ENCODE measurements at regions not wholly inside any gene's neighbourhood (a gene's known extent, or its start where the extent isn't known, plus 50 kb on each side); places are given as distances from the start of the nearest gene placed in this dataset.

GRCh38 chr7:155969192-155969929, 157.1 kb upstream of the SHH start:
- no peak for TF ChIP-seq POLR2A (IDR thresholded peaks at IDR 0.05; ENCODE audit: low read depth, low read length)
- TF ChIP-seq POLR2AphosphoS5 (IDR thresholded peaks at IDR 0.05; ENCODE audit: low read depth, low read length) = no peak
- no peak for TF ChIP-seq TAF1 (IDR thresholded peaks at IDR 0.05; ENCODE audit: borderline replicate concordance, low read depth, low read length)
- DNase-seq (ENCODE audit: insufficient read length) = no peak
- no peak for FAIRE-seq

GRCh38 chr7:155965010-155965409, 152.7 kb upstream of the SHH start:
- FAIRE-seq (no peak), DNase-seq (ENCODE audit: insufficient read length) (no peak)
- TF ChIP-seq POLR2A (IDR thresholded peaks at IDR 0.05; ENCODE audit: low read depth, low read length) (no peak), TAF1 (IDR thresholded peaks at IDR 0.05; ENCODE audit: borderline replicate concordance, low read depth, low read length) (no peak), POLR2AphosphoS5 (IDR thresholded peaks at IDR 0.05; ENCODE audit: low read depth, low read length) (no peak)

- FAIRE-seq = no peak
- DNase-seq (ENCODE audit: insufficient read length) = no peak
Observed at GRCh38 chr7:155964543-155964942, 152.3 kb upstream of the SHH start.

GRCh38 chr7:155963771-155964195, 151.5 kb upstream of the SHH start:
- DNase-seq (ENCODE audit: insufficient read length) (no peak), FAIRE-seq (no peak)
- TF ChIP-seq POLR2A (IDR thresholded peaks at IDR 0.05; ENCODE audit: low read depth, low read length) = no peak
- TF ChIP-seq TAF1 (IDR thresholded peaks at IDR 0.05; ENCODE audit: borderline replicate concordance, low read depth, low read length) = no peak
- no peak for TF ChIP-seq POLR2AphosphoS5 (IDR thresholded peaks at IDR 0.05; ENCODE audit: low read depth, low read length)

More at GRCh38 chr7:155964543-155964942, 152.3 kb upstream of the SHH start:
- no peak for TF ChIP-seq TAF1 (IDR thresholded peaks at IDR 0.05; ENCODE audit: borderline replicate concordance, low read depth, low read length)
- no peak for TF ChIP-seq POLR2A (IDR thresholded peaks at IDR 0.05; ENCODE audit: low read depth, low read length)
- no peak for TF ChIP-seq POLR2AphosphoS5 (IDR thresholded peaks at IDR 0.05; ENCODE audit: low read depth, low read length)

GRCh38 chr7:155963356-155963755, 151.1 kb upstream of the SHH start:
- no peak for DNase-seq (ENCODE audit: insufficient read length)
- no peak for TF ChIP-seq POLR2AphosphoS5 (IDR thresholded peaks at IDR 0.05; ENCODE audit: low read depth, low read length)
- FAIRE-seq = no peak

GRCh38 chr7:155962968-155963300, 150.7 kb upstream of the SHH start:
- no peak for TF ChIP-seq POLR2AphosphoS5 (IDR thresholded peaks at IDR 0.05; ENCODE audit: low read depth, low read length)
- TF ChIP-seq TAF1 (IDR thresholded peaks at IDR 0.05; ENCODE audit: borderline replicate concordance, low read depth, low read length) = no peak
- no peak for TF ChIP-seq POLR2A (IDR thresholded peaks at IDR 0.05; ENCODE audit: low read depth, low read length)
- DNase-seq (ENCODE audit: insufficient read length) = no peak
- no peak for FAIRE-seq

- DNase-seq (ENCODE audit: insufficient read length) = no peak
- no peak for FAIRE-seq
- TF ChIP-seq TAF1 (IDR thresholded peaks at IDR 0.05; ENCODE audit: borderline replicate concordance, low read depth, low read length) (no peak), POLR2A (IDR thresholded peaks at IDR 0.05; ENCODE audit: low read depth, low read length) (no peak), POLR2AphosphoS5 (IDR thresholded peaks at IDR 0.05; ENCODE audit: low read depth, low read length) (no peak)
Observed at GRCh38 chr7:155962191-155962967, 150.1 kb upstream of the SHH start.

GRCh38 chr7:155961241-155962190, 149.3 kb upstream of the SHH start:
- FAIRE-seq = no peak
- no peak for TF ChIP-seq TAF1 (IDR thresholded peaks at IDR 0.05; ENCODE audit: borderline replicate concordance, low read depth, low read length)
- TF ChIP-seq POLR2AphosphoS5 (IDR thresholded peaks at IDR 0.05; ENCODE audit: low read depth, low read length) = no peak
- TF ChIP-seq POLR2A (IDR thresholded peaks at IDR 0.05; ENCODE audit: low read depth, low read length) = no peak
- no peak for DNase-seq (ENCODE audit: insufficient read length)

GRCh38 chr7:155959894-155960293, 147.6 kb upstream of the SHH start:
- DNase-seq (ENCODE audit: insufficient read length) (no peak), FAIRE-seq (no peak)
- TF ChIP-seq TAF1 (IDR thresholded peaks at IDR 0.05; ENCODE audit: borderline replicate concordance, low read depth, low read length) = no peak

GRCh38 chr7:155956977-155957376, 144.7 kb upstream of the SHH start:
- no peak for DNase-seq (ENCODE audit: insufficient read length)
- TF ChIP-seq POLR2AphosphoS5 (IDR thresholded peaks at IDR 0.05; ENCODE audit: low read depth, low read length) = no peak
- TF ChIP-seq TAF1 (IDR thresholded peaks at IDR 0.05; ENCODE audit: borderline replicate concordance, low read depth, low read length) = no peak
- FAIRE-seq = no peak

GRCh38 chr7:155955367-155955635, 143.0 kb upstream of the SHH start:
- no peak for TF ChIP-seq POLR2A (IDR thresholded peaks at IDR 0.05; ENCODE audit: low read depth, low read length)
- TF ChIP-seq TAF1 (IDR thresholded peaks at IDR 0.05; ENCODE audit: borderline replicate concordance, low read depth, low read length) = no peak
- TF ChIP-seq POLR2AphosphoS5 (IDR thresholded peaks at IDR 0.05; ENCODE audit: low read depth, low read length) = no peak
- no peak for DNase-seq (ENCODE audit: insufficient read length)
- FAIRE-seq = no peak

Data from GM12892 (cell line).